ENCODE measurements at regions not wholly inside any gene's neighbourhood (a gene's known extent, or its start where the extent isn't known, plus 50 kb on each side); places are given as distances from the start of the nearest gene placed in this dataset.

GRCh38 chr12:87820524-87821202 is 208.5 kb downstream of the C12orf50 start:
- H3K27me3 ChIP-seq (ENCODE audit: insufficient read depth, low read length): no peaks in the 10 kb centered on the region
- DNase-seq (ENCODE audit: low read depth) (peak; percentile 88), FAIRE-seq (peak; percentile 72)
- peaks cover 15% of the 10 kb centered on the region for H3K4me1 ChIP-seq (ENCODE audit: insufficient read depth, low read length)
- peak overlapping the region; percentile 93 for H3K27ac Mint-ChIP-seq (ENCODE audit: unreplicated experiment)
- no peaks in the 10 kb centered on the region for H3K36me3 ChIP-seq (ENCODE audit: insufficient read depth, low read length)
- no peak overlapping the region for H3K4me3 Mint-ChIP-seq (ENCODE audit: unreplicated experiment)
- H3K9me3 ChIP-seq (ENCODE audit: insufficient read depth, low read depth, low read length): no peaks in the 10 kb centered on the region
- peak overlapping the region; percentile 58 for H3K27ac ChIP-seq (ENCODE audit: low read depth, low read length)
- peak overlapping the region; percentile 32 for H3K9ac ChIP-seq (ENCODE audit: low read length)
- no peak overlapping the region for H3K4me3 ChIP-seq (ENCODE audit: insufficient read depth, low read depth, low read length)
- no peaks in the 10 kb centered on the region for H4K20me1 ChIP-seq (ENCODE audit: insufficient read depth, low read length)
- H3K4me1 Mint-ChIP-seq (ENCODE audit: low read depth, unreplicated experiment): peaks cover 11% of the 10 kb centered on the region
- no peaks in the 10 kb centered on the region for H3K36me3 Mint-ChIP-seq (ENCODE audit: low read depth, unreplicated experiment)
- peak overlapping the region; percentile 31 for H3K4me2 ChIP-seq (ENCODE audit: low read length)
- no peaks in the 10 kb centered on the region for H3K9me3 Mint-ChIP-seq (ENCODE audit: unreplicated experiment)
- H3K27me3 Mint-ChIP-seq (ENCODE audit: low read depth, unreplicated experiment): no peaks in the 10 kb centered on the region
- TF ChIP-seq EZH2 (IDR thresholded peaks at IDR 0.05; ENCODE audit: insufficient read depth, low read length) (no peak), CTCF (IDR thresholded peaks at IDR 0.05; ENCODE audit: insufficient read depth, low read depth, low read length) (no peak)
- peak overlapping the region; percentile 2 for H2AFZ ChIP-seq (ENCODE audit: low read depth, low read length)
- H3K79me2 ChIP-seq (ENCODE audit: insufficient read depth, low read length): no peaks in the 10 kb centered on the region

- H2AFZ ChIP-seq (ENCODE audit: low read depth, low read length): no peak overlapping the region
- H3K4me1 ChIP-seq (ENCODE audit: insufficient read depth, low read length): peaks cover 27% of the 10 kb centered on the region
- H3K27me3 Mint-ChIP-seq (ENCODE audit: low read depth, unreplicated experiment): no peaks in the 10 kb centered on the region
- no peak for TF ChIP-seq EZH2 (IDR thresholded peaks at IDR 0.05; ENCODE audit: insufficient read depth, low read length)
- TF ChIP-seq CTCF (IDR thresholded peaks at IDR 0.05; ENCODE audit: insufficient read depth, low read depth, low read length): no peak
- H3K4me2 ChIP-seq (ENCODE audit: low read length): no peak overlapping the region
- no peak for DNase-seq (ENCODE audit: low read depth)
- no peaks in the 10 kb centered on the region for H3K36me3 Mint-ChIP-seq (ENCODE audit: low read depth, unreplicated experiment)
- no peak for FAIRE-seq
- H3K9me3 Mint-ChIP-seq (ENCODE audit: unreplicated experiment): no peaks in the 10 kb centered on the region
- H3K4me3 Mint-ChIP-seq (ENCODE audit: unreplicated experiment): no peak overlapping the region
- H3K9ac ChIP-seq (ENCODE audit: low read length): no peak overlapping the region
- no peaks in the 10 kb centered on the region for H3K9me3 ChIP-seq (ENCODE audit: insufficient read depth, low read depth, low read length)
- no peaks in the 10 kb centered on the region for H4K20me1 ChIP-seq (ENCODE audit: insufficient read depth, low read length)
- H3K27ac Mint-ChIP-seq (ENCODE audit: unreplicated experiment): no peak overlapping the region
- H3K27ac ChIP-seq (ENCODE audit: low read depth, low read length): no peak overlapping the region
- peaks cover 17% of the 10 kb centered on the region for H3K4me1 Mint-ChIP-seq (ENCODE audit: low read depth, unreplicated experiment)
- no peaks in the 10 kb centered on the region for H3K36me3 ChIP-seq (ENCODE audit: insufficient read depth, low read length)
- H3K79me2 ChIP-seq (ENCODE audit: insufficient read depth, low read length): no peaks in the 10 kb centered on the region
- H3K27me3 ChIP-seq (ENCODE audit: insufficient read depth, low read length): no peaks in the 10 kb centered on the region
- H3K4me3 ChIP-seq (ENCODE audit: insufficient read depth, low read depth, low read length): no peak overlapping the region
These were observed 210.8 kb downstream of the C12orf50 start for GRCh38 chr12:87818441-87818840.

Data from astrocyte (in vitro differentiated cells and primary cell).